ENCODE measurements at regions not wholly inside any gene's neighbourhood (a gene's known extent, or its start where the extent isn't known, plus 50 kb on each side); places are given as distances from the start of the nearest gene placed in this dataset.

DNA sequence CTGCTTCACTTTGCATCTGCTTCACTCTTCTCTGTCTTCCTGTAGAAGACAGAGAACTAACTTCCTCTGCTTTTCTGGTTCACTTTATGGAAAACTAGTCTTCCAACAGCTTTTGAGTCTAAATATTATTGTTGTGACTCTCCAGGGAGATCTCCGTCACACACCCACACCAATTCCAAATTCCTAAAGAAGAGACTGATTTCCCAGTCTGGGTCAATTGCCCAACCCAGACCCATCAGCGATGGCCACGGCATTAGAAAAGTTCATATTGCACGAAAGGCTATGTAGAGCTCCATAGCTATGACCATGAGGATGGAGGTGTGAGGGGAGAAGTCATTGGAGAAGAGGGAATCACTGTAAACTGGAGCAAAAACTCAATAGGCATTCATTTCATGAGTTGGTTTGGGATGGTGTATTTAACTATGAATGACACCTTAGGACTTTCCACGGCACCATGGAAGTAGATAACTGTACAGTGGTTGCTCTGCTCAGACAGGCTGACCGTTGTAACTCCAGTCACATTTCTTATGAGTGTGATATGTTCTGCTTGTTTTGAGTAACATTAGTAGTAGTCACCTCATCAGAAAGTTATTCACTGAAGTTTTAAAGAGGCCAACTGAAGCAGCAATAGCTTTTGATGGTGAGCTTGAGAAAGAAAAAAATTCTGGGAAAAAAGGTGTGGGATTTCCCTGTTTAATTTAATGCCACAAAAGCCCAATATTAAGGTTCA, 78.1 kb upstream of the MAMDC2 start:
- ChIA-PET POLR2A (no interaction called here), CTCF (interaction anchor here (2.1 to 2.4 kb wide), 2 partner anchors 146 to 637 kb away, joined by 6 to 13 read pairs; no protein-coding TSS in a partner anchor)
- intact Hi-C loops (cut with micrococcal nuclease): loop anchor here (5.0 kb wide), 1 partner anchor 637 kb away; no protein-coding TSS in a partner anchor
- DNase-seq: no peak
- Mint-ChIP-seq H3K36me3 (ENCODE audit: low read depth) (no peaks in the 10 kb centered on the region), H3K4me3 (no peak overlapping the region), H3K27ac (no peak overlapping the region), H3K9me3 (no peaks in the 10 kb centered on the region), H3K4me1 (ENCODE audit: low read depth) (no peaks in the 10 kb centered on the region), H3K27me3 (peaks cover 11% of the 10 kb centered on the region)
- TF ChIP-seq, protein P1, sequence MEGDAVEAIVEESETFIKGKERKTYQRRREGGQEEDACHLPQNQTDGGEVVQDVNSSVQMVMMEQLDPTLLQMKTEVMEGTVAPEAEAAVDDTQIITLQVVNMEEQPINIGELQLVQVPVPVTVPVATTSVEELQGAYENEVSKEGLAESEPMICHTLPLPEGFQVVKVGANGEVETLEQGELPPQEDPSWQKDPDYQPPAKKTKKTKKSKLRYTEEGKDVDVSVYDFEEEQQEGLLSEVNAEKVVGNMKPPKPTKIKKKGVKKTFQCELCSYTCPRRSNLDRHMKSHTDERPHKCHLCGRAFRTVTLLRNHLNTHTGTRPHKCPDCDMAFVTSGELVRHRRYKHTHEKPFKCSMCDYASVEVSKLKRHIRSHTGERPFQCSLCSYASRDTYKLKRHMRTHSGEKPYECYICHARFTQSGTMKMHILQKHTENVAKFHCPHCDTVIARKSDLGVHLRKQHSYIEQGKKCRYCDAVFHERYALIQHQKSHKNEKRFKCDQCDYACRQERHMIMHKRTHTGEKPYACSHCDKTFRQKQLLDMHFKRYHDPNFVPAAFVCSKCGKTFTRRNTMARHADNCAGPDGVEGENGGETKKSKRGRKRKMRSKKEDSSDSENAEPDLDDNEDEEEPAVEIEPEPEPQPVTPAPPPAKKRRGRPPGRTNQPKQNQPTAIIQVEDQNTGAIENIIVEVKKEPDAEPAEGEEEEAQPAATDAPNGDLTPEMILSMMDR (IDR thresholded peaks at IDR 0.05): no peak
- ATAC-seq: no peak

DNA sequence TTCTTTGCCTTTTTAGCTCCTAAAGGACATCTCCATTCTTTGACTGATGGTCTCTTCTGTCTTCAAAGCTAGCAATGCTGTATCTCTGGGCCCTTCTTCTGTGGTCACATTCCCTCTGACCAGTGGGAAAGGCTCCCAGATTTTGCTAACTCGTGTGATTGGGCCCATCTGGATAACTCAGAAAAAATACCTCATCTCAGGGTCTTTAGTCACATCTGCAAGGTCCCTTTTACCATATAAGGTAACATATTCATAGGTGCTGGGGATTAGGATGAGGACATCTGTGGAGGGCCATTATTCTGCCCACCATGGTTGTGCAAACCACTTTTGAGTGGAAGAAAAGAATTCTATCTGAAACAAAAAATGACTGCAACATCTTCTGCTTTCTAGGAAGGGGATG, 76.3 kb upstream of the MAMDC2 start:
- CTCF ChIA-PET: interaction anchor here (2.5 kb wide), 1 partner anchor 143 kb away, joined by 10 read pairs; no protein-coding TSS in a partner anchor
- Mint-ChIP-seq H3K27ac (no peak overlapping the region), H3K4me3 (no peak overlapping the region), H3K9me3 (no peaks in the 10 kb centered on the region), H3K4me1 (ENCODE audit: low read depth) (no peaks in the 10 kb centered on the region), H3K27me3 (peaks cover 6% of the 10 kb centered on the region), H3K36me3 (ENCODE audit: low read depth) (no peaks in the 10 kb centered on the region)
- no peak for ATAC-seq
- no peak for DNase-seq
- POLR2A ChIA-PET: no interaction called here
- TF ChIP-seq, protein P1 (IDR thresholded peaks at IDR 0.05): no peak
- intact Hi-C loops (cut with micrococcal nuclease): loop anchor here (5.0 kb wide), 1 partner anchor 635 kb away; no protein-coding TSS in a partner anchor

DNA sequence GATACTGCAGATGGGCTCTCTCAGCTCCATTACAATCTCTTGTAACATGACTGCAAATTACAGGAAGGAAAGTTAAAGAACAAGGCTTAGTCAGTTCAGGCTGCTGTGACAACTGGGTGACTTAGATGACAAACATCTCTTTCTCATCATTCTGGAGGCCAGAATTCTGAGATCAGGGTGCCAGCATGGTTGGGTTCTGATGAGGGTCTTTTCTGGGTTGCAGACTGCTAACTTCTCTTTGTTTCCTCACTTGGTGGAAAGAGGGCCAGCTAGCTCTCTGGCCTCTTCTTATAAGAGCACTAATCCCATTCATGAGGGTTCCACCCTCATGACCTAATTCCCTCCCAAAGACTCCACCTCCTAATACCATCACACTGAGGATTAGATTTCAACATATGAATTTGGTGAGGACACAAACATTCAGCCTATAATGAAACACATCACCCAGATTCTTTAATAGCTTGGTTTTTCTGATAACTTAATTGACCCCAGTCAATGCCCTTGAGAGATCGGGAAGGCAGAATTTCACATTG, 73.6 kb upstream of the MAMDC2 start:
- Mint-ChIP-seq H3K4me3 (no peak overlapping the region), H3K27ac (no peak overlapping the region), H3K4me1 (ENCODE audit: low read depth) (no peaks in the 10 kb centered on the region), H3K27me3 (peaks cover 7% of the 10 kb centered on the region), H3K36me3 (ENCODE audit: low read depth) (no peaks in the 10 kb centered on the region), H3K9me3 (no peaks in the 10 kb centered on the region)
- POLR2A ChIA-PET: interaction anchor here (1.1 kb wide), 1 partner anchor 54 kb away, joined by 3 read pairs; no protein-coding TSS in a partner anchor
- DNase-seq (no peak), ATAC-seq (no peak)
- CTCF ChIA-PET: interaction anchor here (0.8 to 7.7 kb wide), 2 partner anchors 124 to 142 kb away, joined by 3 to 106 read pairs; no protein-coding TSS in a partner anchor
- intact Hi-C loops (cut with micrococcal nuclease): no loop called here
- TF ChIP-seq, protein P1 (IDR thresholded peaks at IDR 0.05): no peak

- CTCF ChIA-PET: interaction anchor here (0.8 to 7.7 kb wide), 8 partner anchors 9 to 633 kb away, joined by 3 to 106 read pairs (median 4); no protein-coding TSS in a partner anchor
- H3K4me3 Mint-ChIP-seq: no peak overlapping the region
- peaks cover 4% of the 10 kb centered on the region for H3K27me3 Mint-ChIP-seq
- intact Hi-C loops (cut with micrococcal nuclease): loop anchor here (2.0 kb wide), 1 partner anchor 139 kb away; no protein-coding TSS in a partner anchor
- POLR2A ChIA-PET: no interaction called here
- peak; percentile 37 for ATAC-seq
- TF ChIP-seq, protein P1 (IDR thresholded peaks at IDR 0.05): peak; percentile 68
- H3K36me3 Mint-ChIP-seq (ENCODE audit: low read depth): no peaks in the 10 kb centered on the region
- peak; percentile 74 for DNase-seq
- H3K4me1 Mint-ChIP-seq (ENCODE audit: low read depth): no peaks in the 10 kb centered on the region
- H3K27ac Mint-ChIP-seq: no peak overlapping the region
- no peaks in the 10 kb centered on the region for H3K9me3 Mint-ChIP-seq
These were observed 71.8 kb upstream of the MAMDC2 start for GRCh38 chr9:69971643-69972449.
